Gastrocnemius medialis (tissue), 4 donors: ENCODE measurements at regions not wholly inside any gene's neighbourhood (a gene's known extent, or its start where the extent isn't known, plus 50 kb on each side); places are given as distances from the start of the nearest gene placed in this dataset.
"Not testable (repeated sequence)": the region's sequence is repeated elsewhere in the genome, so short reads cannot be mapped to it uniquely, and the experiment has no call there.

ENCODE experiments used
- ATAC-seq, 2 donors: fragments of 150-250 bp; one replicate each; pipeline ENCODE4 v1.9.1; 2016
- DNase-seq, 2 donors: peaks; one replicate each; pipeline ENCODE4 v3.0.0-alpha.2; 2019
- H3K27ac ChIP-seq, 4 donors: fragments of 200-600 bp; sonication (generic); 1 replicate in 1 of 4; 2 replicates in 3 of 4; pipeline ENCODE4 v1.5.1; 2016 to 2018; ENCODE audit warnings: mild to moderate bottlenecking in 2 of 4, moderate library complexity in 1 of 4
- H3K27me3 ChIP-seq, 3 donors: fragments of 200-600 bp; sonication (generic) in 2 of 3; 1 replicate in 1 of 3; 2 replicates in 2 of 3; pipeline versions ENCODE4 v1.5.1 to v1.6.0; 2016 to 2019; ENCODE audit warnings: mild to moderate bottlenecking in 1 of 3, moderate library complexity in 1 of 3
- H3K36me3 ChIP-seq, 2 donors: fragments of 200-600 bp; sonication (generic) in 1 of 2; one replicate each; pipeline ENCODE4 v1.5.1; 2017 to 2018
- H3K4me1 ChIP-seq, 2 donors: fragments of 200-600 bp; sonication (generic) in 1 of 2; one replicate each; pipeline ENCODE4 v1.5.1; 2016 to 2017; ENCODE audit warnings: mild to moderate bottlenecking in 2 of 2
- H3K4me3 ChIP-seq, 4 donors: fragments of 200-600 bp; sonication (generic) in 3 of 4; 1 replicate in 1 of 4; 2 replicates in 3 of 4; pipeline ENCODE4 v1.5.1; 2016 to 2019; ENCODE audit warnings: mild to moderate bottlenecking in 2 of 4
- H3K9me3 ChIP-seq, 3 donors: fragments of 200-600 bp; sonication (generic) in 2 of 3; 1 replicate in 1 of 3; 2 replicates in 2 of 3; pipeline ENCODE4 v1.5.1; 2016 to 2019
- POLR2A ChIP-seq, 2 donors: fragments of 450-650 bp; IDR thresholded peaks; one replicate each; pipeline ENCODE4 v1.6.1; 2017; ENCODE audit warnings: antibody characterized with exemption in 2 of 2, mild to moderate bottlenecking in 2 of 2, moderate library complexity in 2 of 2
- in situ Hi-C, 4 donors: fragments of 200-750 bp; cut with MboI; loops; one replicate each; pipeline versions ENCODE4 v1.15.0 to v1.8.0; 2017; ENCODE audit warnings: low sequenced_read_pairs in 4 of 4
- intact Hi-C: fragments of 100-400 bp; cut with DNase I; formaldehyde crosslinking; loops from one replicate; pipeline ENCODE4 v1.15.1; 2023; ENCODE audit warnings: low total_unique reads
- TF ChIP-seq, protein P1 (sequence below), 5 experiments: fragments of 450-650 bp in 3 of 5; fragments of 200-600 bp in 2 of 5; sonication (generic) in 2 of 5; IDR thresholded peaks in 4 of 5; conservative IDR thresholded peaks in 1 of 5; 1 replicate in 4 of 5; 2 replicates in 1 of 5; pipeline ENCODE4 v1.5.1; 2016 to 2019; ENCODE audit warnings: antibody characterized with exemption in 5 of 5, mild to moderate bottlenecking in 3 of 5, moderate library complexity in 3 of 5

DNA sequence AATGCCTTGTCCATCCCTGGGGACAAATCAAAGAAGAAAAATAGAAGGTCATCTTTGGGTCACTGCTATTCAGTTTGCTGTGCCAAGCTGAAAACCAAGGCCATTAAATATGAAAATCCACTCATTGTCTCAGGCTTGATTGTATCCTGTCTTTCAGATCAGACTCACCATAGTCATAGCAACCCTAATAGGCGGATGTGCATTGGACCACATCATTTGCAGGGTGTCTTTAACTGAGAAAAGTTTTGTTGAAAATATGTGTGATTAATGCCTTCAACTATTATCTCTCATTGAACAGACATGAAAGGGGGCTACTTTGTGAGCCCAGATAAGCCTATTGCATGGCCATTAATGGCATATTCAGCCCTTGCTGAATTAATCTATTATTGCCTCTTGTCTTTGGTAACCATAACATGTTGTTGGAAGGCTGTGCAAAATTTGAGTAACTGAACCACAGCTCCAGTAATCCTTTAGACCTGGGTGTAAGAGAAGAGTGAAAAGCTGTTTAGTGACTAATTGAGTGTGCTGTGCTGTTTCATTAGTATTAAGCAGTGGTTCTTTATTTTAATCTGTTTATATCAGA, 453.6 kb upstream of the EPHA5 start:
- intact Hi-C loops = no loop called here
- Histone ChIP-seq H3K36me3 (no peaks in the 10 kb centered on the region), H3K9me3 (no peaks in the 10 kb centered on the region), H3K4me1 (no peaks in the 10 kb centered on the region), H3K27ac (no peak overlapping the region), H3K4me3 (no peak overlapping the region), H3K27me3 (no peaks in the 10 kb centered on the region)
- ATAC-seq (no peak), DNase-seq (no peak)
- in situ Hi-C loops = no loop called here
- TF ChIP-seq, protein P1, sequence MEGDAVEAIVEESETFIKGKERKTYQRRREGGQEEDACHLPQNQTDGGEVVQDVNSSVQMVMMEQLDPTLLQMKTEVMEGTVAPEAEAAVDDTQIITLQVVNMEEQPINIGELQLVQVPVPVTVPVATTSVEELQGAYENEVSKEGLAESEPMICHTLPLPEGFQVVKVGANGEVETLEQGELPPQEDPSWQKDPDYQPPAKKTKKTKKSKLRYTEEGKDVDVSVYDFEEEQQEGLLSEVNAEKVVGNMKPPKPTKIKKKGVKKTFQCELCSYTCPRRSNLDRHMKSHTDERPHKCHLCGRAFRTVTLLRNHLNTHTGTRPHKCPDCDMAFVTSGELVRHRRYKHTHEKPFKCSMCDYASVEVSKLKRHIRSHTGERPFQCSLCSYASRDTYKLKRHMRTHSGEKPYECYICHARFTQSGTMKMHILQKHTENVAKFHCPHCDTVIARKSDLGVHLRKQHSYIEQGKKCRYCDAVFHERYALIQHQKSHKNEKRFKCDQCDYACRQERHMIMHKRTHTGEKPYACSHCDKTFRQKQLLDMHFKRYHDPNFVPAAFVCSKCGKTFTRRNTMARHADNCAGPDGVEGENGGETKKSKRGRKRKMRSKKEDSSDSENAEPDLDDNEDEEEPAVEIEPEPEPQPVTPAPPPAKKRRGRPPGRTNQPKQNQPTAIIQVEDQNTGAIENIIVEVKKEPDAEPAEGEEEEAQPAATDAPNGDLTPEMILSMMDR (IDR thresholded peaks at IDR 0.05 in 4 of 5, conservative IDR thresholded peaks at IDR 0.05 in 1 of 5) = no peak
- TF ChIP-seq POLR2A (IDR thresholded peaks at IDR 0.05) = no peak

DNA sequence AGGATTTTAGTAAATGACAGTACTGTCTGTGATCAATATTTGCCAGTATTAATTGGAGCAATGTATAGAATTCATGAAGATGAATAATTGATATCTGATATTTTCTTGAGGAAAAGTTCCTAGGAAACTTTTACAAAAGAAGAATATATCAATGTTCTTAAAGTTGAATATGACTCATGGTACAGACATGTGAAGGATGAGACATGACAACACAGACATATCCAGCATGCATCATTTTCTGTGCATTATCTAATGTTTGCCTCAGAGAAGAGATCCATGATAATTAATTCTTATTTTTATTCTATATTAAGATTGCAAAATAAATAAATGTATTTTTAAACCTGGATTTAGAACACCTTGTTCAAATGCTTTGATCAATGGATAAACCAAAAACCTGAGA, 452.9 kb upstream of the EPHA5 start:
- Histone ChIP-seq H3K9me3 (no peaks in the 10 kb centered on the region), H3K27me3 (no peaks in the 10 kb centered on the region), H3K27ac (no peak overlapping the region), H3K4me3 (no peak overlapping the region), H3K36me3 (no peaks in the 10 kb centered on the region), H3K4me1 (no peaks in the 10 kb centered on the region)
- no peak for DNase-seq
- in situ Hi-C loops = no loop called here
- intact Hi-C loops = no loop called here
- ATAC-seq = no peak
- TF ChIP-seq, protein P1 (IDR thresholded peaks at IDR 0.05 in 4 of 5, conservative IDR thresholded peaks at IDR 0.05 in 1 of 5) = no peak
- TF ChIP-seq POLR2A (IDR thresholded peaks at IDR 0.05) = no peak

DNA sequence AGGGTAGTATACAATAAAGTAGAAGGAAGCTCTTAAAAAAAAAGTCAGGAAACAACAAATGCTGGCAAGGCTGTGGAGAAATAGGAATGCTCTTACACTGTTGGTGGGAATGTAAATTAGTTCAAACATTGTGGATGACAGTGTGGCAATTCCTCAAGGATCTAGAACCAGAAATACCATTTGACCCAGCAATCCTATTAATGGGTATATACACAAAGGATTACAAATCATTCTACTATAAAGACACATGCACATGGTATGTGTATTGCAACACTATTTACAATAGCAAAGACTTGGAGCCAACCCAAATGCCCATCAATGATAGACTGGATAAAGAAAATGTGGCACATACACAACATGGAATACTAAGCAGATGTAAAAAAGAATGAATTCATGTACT, 444.9 kb upstream of the EPHA5 start:
- H3K27ac ChIP-seq, H3K36me3 ChIP-seq, H3K4me1 ChIP-seq, in situ Hi-C loops, H3K9me3 ChIP-seq, ATAC-seq, H3K27me3 ChIP-seq, DNase-seq, H3K4me3 ChIP-seq, intact Hi-C loops: not testable (repeated sequence)

DNA sequence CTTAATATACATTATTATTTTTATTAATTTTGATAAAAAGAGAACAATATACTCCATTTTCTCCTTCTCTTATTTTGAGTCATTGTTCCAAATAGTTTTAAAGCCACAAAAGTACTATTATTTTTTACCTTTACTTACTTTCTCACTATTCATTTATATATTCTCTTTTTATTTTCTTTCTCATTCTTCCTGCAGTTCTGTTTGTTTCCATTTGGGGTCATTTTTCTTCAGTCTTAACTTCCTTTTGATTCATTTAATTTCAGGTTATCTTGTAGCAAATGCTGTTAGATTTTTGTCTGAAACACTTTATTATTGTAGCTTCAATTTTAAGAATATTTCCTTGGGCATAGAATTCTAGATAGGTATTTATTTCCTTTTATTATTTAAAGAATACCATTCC, 438.6 kb upstream of the EPHA5 start:
- Histone ChIP-seq H3K36me3 (no peaks in the 10 kb centered on the region), H3K9me3 (no peaks in the 10 kb centered on the region), H3K4me3 (no peak overlapping the region), H3K27ac (no peak overlapping the region), H3K27me3 (no peaks in the 10 kb centered on the region), H3K4me1 (no peaks in the 10 kb centered on the region)
- TF ChIP-seq POLR2A (IDR thresholded peaks at IDR 0.05) = no peak
- TF ChIP-seq, protein P1 (IDR thresholded peaks at IDR 0.05 in 4 of 5, conservative IDR thresholded peaks at IDR 0.05 in 1 of 5) = no peak
- intact Hi-C loops (no loop called here), in situ Hi-C loops (no loop called here)
- DNase-seq (no peak), ATAC-seq (no peak)

DNA sequence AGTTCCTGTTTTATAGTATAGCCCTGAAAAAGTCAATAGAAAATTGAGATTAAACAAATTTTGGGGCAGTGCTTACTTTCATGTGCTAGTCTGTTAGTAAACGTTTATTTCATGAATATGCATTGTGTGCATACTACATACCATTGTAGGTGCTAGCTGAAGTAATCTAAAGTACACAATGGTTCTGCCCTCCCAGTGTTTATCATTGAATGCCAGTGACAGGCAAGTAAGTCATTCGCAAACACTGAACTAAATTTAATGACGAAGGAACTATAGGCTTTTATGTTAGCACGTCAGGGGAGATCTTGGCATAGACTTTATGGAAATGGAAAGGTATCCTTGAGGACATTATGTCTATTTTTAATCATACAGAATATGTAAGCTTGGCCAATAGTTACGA, 426.9 kb upstream of the EPHA5 start:
- intact Hi-C loops (no loop called here), in situ Hi-C loops (no loop called here)
- H3K27me3 ChIP-seq = no peaks in the 10 kb centered on the region
- TF ChIP-seq POLR2A (IDR thresholded peaks at IDR 0.05) = no peak
- TF ChIP-seq, protein P1 (IDR thresholded peaks at IDR 0.05 in 4 of 5, conservative IDR thresholded peaks at IDR 0.05 in 1 of 5) = no peak
- no peak overlapping the region for H3K4me3 ChIP-seq
- no peak for ATAC-seq
- no peak overlapping the region for H3K27ac ChIP-seq
- no peak for DNase-seq
- H3K36me3 ChIP-seq = no peaks in the 10 kb centered on the region
- no peaks in the 10 kb centered on the region for H3K4me1 ChIP-seq
- no peaks in the 10 kb centered on the region for H3K9me3 ChIP-seq
